ENCODE measurements at regions not wholly inside any gene's neighbourhood (a gene's known extent, or its start where the extent isn't known, plus 50 kb on each side); places are given as distances from the start of the nearest gene placed in this dataset.

DNA sequence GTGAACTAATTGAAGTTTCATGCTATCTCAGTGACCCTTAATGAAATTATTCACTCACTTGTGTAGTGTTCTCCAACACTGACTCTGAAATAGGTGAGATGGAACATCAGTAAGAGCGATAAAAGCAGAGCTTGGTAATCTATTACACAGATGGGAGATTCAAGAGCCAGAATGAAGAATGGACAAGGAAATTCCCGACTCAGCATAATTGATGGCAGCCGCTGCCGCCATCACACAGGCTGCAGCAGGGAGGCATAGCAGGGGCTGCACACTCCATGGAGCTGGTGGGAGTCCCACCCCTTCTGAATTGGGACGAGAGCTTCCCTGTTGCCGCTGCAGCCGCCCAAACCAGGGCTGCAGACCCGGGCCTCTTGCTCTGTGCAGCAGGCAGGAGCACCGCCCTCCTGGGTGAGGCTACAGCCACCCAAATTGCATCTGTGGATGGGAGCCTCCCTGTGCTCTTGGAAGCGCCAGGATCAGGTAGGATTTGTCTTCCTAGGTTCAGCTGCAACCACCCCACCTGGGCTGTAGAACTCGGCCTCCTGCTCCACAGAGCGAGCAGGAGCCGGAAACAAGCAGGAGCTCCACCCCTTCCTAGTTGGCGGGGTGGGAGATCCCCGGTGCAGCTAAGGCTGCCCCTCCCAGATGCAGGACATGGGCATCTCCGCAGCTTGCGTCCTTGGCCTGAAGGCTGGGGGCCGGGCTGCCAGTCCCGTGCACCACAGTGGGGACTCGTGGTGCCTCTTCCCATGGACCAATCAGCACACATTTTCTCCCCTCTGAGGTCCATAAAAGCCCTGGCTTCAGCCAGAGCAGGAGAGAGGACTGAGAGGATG is 535.1 kb upstream of the LUZP2 start:
- Histone ChIP-seq H3K4me3 (ENCODE audit: low read length in 2 of 2) (no peak overlapping the region), H3K27me3 (ENCODE audit: control insufficient read depth in 1 of 2, insufficient read depth in 2 of 2, low read length in 2 of 2) (no peaks in the 10 kb centered on the region), H3K4me1 (ENCODE audit: control insufficient read depth, insufficient read depth, low read length) (no peaks in the 10 kb centered on the region), H3K9me3 (ENCODE audit: control insufficient read depth in 2 of 2, low read length in 2 of 2) (no peaks in the 10 kb centered on the region), H3K9ac (ENCODE audit: low read length in 2 of 2) (no peak overlapping the region), H3K27ac (ENCODE audit: low read length) (no peak overlapping the region), H3K36me3 (ENCODE audit: control insufficient read depth in 2 of 2, insufficient read depth in 2 of 2, low read length in 2 of 2) (no peaks in the 10 kb centered on the region)

DNA sequence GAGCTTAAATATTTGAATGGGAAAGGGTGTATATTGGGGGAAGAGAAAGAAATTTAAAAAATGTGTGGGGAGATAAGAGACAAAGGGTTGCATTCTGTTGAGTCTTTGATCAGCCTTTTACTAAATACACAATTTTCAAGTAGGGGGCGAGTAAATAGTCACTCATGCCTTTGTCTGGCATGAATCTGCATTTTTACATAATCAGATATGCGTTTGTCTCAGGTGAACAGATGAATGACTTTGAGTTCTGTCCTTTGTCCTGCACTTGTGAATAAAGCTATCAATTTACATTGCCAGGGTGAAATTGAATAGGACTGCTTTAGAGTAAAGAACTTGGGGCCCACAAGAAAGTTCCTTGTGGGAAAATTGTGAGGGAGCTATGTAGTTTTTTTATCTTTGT is 523.6 kb upstream of the LUZP2 start:
- Histone ChIP-seq H3K27me3 (ENCODE audit: control insufficient read depth in 1 of 2, insufficient read depth in 2 of 2, low read length in 2 of 2) (no peaks in the 10 kb centered on the region), H3K9ac (ENCODE audit: low read length in 2 of 2) (no peak overlapping the region), H3K4me1 (ENCODE audit: control insufficient read depth, insufficient read depth, low read length) (no peaks in the 10 kb centered on the region), H3K4me3 (ENCODE audit: low read length in 2 of 2) (no peak overlapping the region), H3K27ac (ENCODE audit: low read length) (no peak overlapping the region), H3K9me3 (ENCODE audit: control insufficient read depth in 2 of 2, low read length in 2 of 2) (no peaks in the 10 kb centered on the region), H3K36me3 (ENCODE audit: control insufficient read depth in 2 of 2, insufficient read depth in 2 of 2, low read length in 2 of 2) (no peaks in the 10 kb centered on the region)

DNA sequence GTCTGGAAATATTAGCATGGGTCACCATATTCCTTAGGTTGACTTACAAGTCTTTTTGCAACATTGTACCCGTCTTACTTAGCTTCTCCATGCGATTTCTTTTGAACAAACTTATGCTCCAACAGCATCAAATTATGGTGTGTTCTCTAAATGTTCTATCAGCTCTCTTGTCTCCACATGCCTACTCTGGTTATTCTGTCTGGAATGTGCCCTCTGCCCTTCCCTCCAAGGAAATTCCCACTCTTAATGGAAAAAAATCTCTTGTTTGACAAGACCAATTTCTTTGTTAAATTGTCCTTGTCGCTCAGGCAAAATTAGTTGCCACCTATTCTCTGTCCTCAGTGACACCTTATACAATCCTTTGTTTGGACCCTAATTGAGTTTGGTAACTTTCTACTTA is 522.8 kb upstream of the LUZP2 start:
- Histone ChIP-seq H3K27me3 (ENCODE audit: control insufficient read depth in 1 of 2, insufficient read depth in 2 of 2, low read length in 2 of 2) (no peaks in the 10 kb centered on the region), H3K9me3 (ENCODE audit: control insufficient read depth in 2 of 2, low read length in 2 of 2) (no peaks in the 10 kb centered on the region), H3K36me3 (ENCODE audit: control insufficient read depth in 2 of 2, insufficient read depth in 2 of 2, low read length in 2 of 2) (no peaks in the 10 kb centered on the region), H3K9ac (ENCODE audit: low read length in 2 of 2) (no peak overlapping the region), H3K4me3 (ENCODE audit: low read length in 2 of 2) (no peak overlapping the region), H3K27ac (ENCODE audit: low read length) (no peak overlapping the region), H3K4me1 (ENCODE audit: control insufficient read depth, insufficient read depth, low read length) (no peaks in the 10 kb centered on the region)

DNA sequence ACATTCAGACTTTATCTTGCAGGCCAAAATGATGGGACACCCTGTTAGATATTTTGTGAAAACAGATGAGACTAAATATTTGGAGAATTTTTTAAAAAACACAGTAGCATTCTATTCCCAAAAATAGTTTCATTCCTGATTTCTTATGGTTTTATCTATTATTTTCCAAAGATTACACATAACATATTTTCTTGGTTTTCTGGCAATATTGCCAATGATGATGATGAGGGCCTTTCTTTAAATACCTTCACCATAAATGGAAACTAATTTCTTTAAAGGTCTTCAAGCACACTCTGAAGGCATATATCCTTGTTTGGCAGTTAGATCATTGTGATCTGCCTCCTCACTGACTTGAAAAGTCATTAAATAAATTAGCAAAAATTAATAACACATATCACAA is 522.3 kb upstream of the LUZP2 start:
- no peak overlapping the region for H3K4me3 ChIP-seq (ENCODE audit: low read length in 2 of 2)
- no peak overlapping the region for H3K27ac ChIP-seq (ENCODE audit: low read length)
- H3K9me3 ChIP-seq (ENCODE audit: control insufficient read depth in 2 of 2, low read length in 2 of 2), result no peaks in the 10 kb centered on the region
- H3K9ac ChIP-seq (ENCODE audit: low read length in 2 of 2), result no peak overlapping the region
- no peaks in the 10 kb centered on the region for H3K27me3 ChIP-seq (ENCODE audit: control insufficient read depth in 1 of 2, insufficient read depth in 2 of 2, low read length in 2 of 2)
- H3K4me1 ChIP-seq (ENCODE audit: control insufficient read depth, insufficient read depth, low read length), result no peaks in the 10 kb centered on the region
- H3K36me3 ChIP-seq (ENCODE audit: control insufficient read depth in 2 of 2, insufficient read depth in 2 of 2, low read length in 2 of 2), result no peaks in the 10 kb centered on the region

DNA sequence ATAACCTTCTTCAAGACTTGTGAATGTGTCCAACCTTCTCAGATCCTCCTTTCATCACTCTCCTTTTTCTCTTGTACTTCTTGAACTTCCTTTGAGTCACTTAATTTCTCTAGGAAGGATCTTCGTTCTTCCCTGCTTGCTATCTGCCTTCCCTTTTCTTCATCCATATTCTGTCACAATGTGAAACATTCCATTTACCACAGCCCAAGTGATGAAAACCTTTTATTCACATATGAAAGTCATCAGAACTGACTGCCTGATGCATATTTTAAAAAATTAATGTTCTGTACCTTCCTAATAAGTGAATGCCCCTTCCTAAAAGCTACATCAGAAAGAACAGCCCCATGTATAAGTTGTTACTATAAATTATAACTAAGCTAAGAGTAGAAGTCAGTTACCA is 520.4 kb upstream of the LUZP2 start:
- H3K9me3 ChIP-seq (ENCODE audit: control insufficient read depth in 2 of 2, low read length in 2 of 2), result no peaks in the 10 kb centered on the region
- H3K36me3 ChIP-seq (ENCODE audit: control insufficient read depth in 2 of 2, insufficient read depth in 2 of 2, low read length in 2 of 2), result no peaks in the 10 kb centered on the region
- H3K27ac ChIP-seq (ENCODE audit: low read length), result no peak overlapping the region
- no peaks in the 10 kb centered on the region for H3K4me1 ChIP-seq (ENCODE audit: control insufficient read depth, insufficient read depth, low read length)
- H3K27me3 ChIP-seq (ENCODE audit: control insufficient read depth in 1 of 2, insufficient read depth in 2 of 2, low read length in 2 of 2), result no peaks in the 10 kb centered on the region
- H3K9ac ChIP-seq (ENCODE audit: low read length in 2 of 2), result no peak overlapping the region
- no peak overlapping the region for H3K4me3 ChIP-seq (ENCODE audit: low read length in 2 of 2)

DNA sequence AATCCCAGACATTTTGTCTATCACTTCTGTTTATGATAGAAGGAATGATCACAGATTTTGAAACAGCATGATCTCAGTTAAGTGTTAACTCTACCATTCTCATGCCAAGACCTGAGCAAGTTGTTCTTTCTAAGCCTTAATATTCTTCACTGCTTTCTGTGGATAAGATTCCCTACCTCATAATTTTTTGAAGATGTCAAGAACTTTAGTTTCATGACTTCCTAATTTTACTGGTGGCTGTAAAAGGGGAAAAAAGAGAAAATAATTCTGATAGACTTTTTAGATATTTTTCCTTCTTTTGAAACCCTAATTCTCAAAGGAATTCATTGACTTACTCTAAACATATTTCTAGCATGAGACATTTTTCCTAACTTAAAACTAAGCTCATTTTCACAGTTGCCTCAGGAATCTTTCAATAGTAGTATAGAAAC is 520.0 kb upstream of the LUZP2 start:
- Histone ChIP-seq H3K9me3 (ENCODE audit: control insufficient read depth in 2 of 2, low read length in 2 of 2) (no peaks in the 10 kb centered on the region), H3K27me3 (ENCODE audit: control insufficient read depth in 1 of 2, insufficient read depth in 2 of 2, low read length in 2 of 2) (no peaks in the 10 kb centered on the region), H3K9ac (ENCODE audit: low read length in 2 of 2) (no peak overlapping the region), H3K4me1 (ENCODE audit: control insufficient read depth, insufficient read depth, low read length) (no peaks in the 10 kb centered on the region), H3K27ac (ENCODE audit: low read length) (no peak overlapping the region), H3K4me3 (ENCODE audit: low read length in 2 of 2) (no peak overlapping the region), H3K36me3 (ENCODE audit: control insufficient read depth in 2 of 2, insufficient read depth in 2 of 2, low read length in 2 of 2) (no peaks in the 10 kb centered on the region)

DNA sequence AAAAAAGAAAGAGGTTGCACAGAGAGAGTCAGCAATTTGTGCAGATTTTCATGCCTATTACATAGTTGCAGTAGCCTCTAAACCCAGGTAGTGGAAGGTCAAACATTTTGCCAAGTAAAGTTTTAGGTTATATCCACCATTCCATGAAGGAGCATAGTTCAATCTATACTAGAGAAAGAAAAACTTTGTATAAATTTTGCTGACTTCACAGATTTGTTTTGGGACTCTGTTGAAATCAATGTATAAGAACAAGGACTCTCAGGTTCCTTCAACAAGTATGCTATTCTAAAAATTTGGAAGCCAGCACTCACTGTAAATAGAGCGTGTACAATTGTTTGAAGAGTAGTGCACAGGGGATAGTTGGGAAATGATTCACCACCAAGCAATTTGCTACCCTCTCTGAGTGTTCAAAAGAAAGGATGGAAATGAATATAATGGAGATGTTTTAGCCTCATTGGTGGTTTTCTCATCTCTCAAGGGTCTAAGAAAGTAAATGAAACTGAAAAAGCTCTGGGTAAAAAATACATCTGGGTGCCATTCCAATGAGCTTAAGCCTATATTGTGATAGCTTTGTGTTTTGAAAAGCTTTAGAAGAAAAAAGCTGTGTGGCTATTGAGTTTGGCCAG is 508.4 kb upstream of the LUZP2 start:
- no peaks in the 10 kb centered on the region for H3K36me3 ChIP-seq (ENCODE audit: control insufficient read depth in 2 of 2, insufficient read depth in 2 of 2, low read length in 2 of 2)
- no peak overlapping the region for H3K9ac ChIP-seq (ENCODE audit: low read length in 2 of 2)
- no peak overlapping the region for H3K4me3 ChIP-seq (ENCODE audit: low read length in 2 of 2)
- H3K4me1 ChIP-seq (ENCODE audit: control insufficient read depth, insufficient read depth, low read length), result no peaks in the 10 kb centered on the region
- no peaks in the 10 kb centered on the region for H3K9me3 ChIP-seq (ENCODE audit: control insufficient read depth in 2 of 2, low read length in 2 of 2)
- H3K27ac ChIP-seq (ENCODE audit: low read length), result no peak overlapping the region
- H3K27me3 ChIP-seq (ENCODE audit: control insufficient read depth in 1 of 2, insufficient read depth in 2 of 2, low read length in 2 of 2), result no peaks in the 10 kb centered on the region

DNA sequence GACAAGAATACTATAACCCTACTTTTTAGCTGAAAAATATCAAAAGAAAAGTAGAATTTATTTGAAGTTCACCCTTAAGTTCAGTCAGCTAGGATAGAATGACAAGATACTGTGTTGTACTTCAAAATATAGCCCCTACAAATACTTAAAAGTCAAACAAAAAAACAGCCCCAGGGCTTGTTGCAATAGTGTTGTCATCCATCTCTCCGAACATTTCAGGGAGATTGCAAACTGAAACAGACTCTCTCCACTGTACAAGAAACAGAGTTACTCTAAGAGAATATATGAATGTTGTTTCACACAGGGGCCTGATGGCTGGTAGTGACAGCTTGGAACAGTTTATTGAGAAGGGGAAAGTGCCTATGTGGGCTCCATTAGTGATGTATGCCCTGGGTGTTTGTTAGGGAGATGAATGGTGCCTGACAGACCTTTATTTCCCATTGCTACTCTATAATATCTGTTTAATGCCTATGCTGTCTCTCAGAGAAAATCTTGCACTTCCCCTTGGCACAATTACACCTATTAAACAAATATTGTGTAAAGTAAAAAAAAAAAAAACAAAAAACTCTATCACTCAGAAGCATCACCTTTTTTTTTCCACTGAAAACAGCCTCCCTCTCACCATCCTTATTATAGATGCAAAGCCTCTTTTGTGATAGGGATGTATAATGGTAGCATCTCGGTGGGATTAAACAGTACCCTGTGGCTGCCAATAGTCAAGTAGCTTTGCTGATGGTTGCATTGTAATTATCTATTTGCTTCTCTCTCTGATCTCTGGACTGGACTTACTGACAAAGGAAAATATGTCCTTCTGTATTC is 506.3 kb upstream of the LUZP2 start:
- H3K9me3 ChIP-seq (ENCODE audit: control insufficient read depth in 2 of 2, low read length in 2 of 2), result no peaks in the 10 kb centered on the region
- H3K27me3 ChIP-seq (ENCODE audit: control insufficient read depth in 1 of 2, insufficient read depth in 2 of 2, low read length in 2 of 2), result no peaks in the 10 kb centered on the region
- H3K27ac ChIP-seq (ENCODE audit: low read length), result no peak overlapping the region
- no peak overlapping the region for H3K4me3 ChIP-seq (ENCODE audit: low read length in 2 of 2)
- no peaks in the 10 kb centered on the region for H3K36me3 ChIP-seq (ENCODE audit: control insufficient read depth in 2 of 2, insufficient read depth in 2 of 2, low read length in 2 of 2)
- no peaks in the 10 kb centered on the region for H3K4me1 ChIP-seq (ENCODE audit: control insufficient read depth, insufficient read depth, low read length)
- H3K9ac ChIP-seq (ENCODE audit: low read length in 2 of 2), result no peak overlapping the region

DNA sequence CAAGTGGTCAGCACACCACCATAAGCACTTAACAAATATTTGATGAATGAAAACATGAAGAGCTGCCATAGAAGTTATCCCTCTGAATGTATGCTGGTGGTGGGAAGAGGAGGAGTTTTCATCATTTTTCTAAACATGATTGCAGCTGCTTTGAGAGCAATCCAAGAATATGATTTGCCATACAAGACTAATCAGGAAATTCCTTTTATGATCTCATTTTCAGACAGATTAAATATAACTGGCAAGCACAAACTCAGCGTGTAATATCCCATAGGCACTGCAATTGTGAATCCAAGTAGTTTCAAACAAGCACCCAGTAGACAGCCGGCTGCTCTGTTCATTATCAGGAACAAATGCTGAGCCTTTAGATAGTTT is 505.7 kb upstream of the LUZP2 start:
- no peaks in the 10 kb centered on the region for H3K9me3 ChIP-seq (ENCODE audit: control insufficient read depth in 2 of 2, low read length in 2 of 2)
- no peaks in the 10 kb centered on the region for H3K4me1 ChIP-seq (ENCODE audit: control insufficient read depth, insufficient read depth, low read length)
- H3K9ac ChIP-seq (ENCODE audit: low read length in 2 of 2), result no peak overlapping the region
- no peak overlapping the region for H3K4me3 ChIP-seq (ENCODE audit: low read length in 2 of 2)
- no peaks in the 10 kb centered on the region for H3K36me3 ChIP-seq (ENCODE audit: control insufficient read depth in 2 of 2, insufficient read depth in 2 of 2, low read length in 2 of 2)
- H3K27me3 ChIP-seq (ENCODE audit: control insufficient read depth in 1 of 2, insufficient read depth in 2 of 2, low read length in 2 of 2), result no peaks in the 10 kb centered on the region
- H3K27ac ChIP-seq (ENCODE audit: low read length), result no peak overlapping the region

DNA sequence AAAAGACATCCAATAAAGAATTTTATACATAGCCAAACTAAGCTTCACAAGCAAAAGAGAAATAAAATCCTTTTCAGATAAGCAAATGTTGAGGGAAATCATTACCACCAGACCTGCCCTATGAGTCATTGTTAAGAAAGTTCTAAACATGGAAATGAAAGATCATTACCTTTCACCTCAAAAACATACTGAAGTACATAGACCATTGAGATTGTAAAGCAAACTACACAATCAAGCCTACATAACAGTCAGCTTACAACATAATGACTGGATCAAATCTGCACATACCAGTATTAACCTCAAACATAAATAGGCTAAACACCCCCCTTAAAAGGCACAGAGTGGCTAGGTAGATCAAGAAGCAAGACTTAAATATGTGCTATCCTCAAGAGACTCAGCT is 501.0 kb upstream of the LUZP2 start:
- Histone ChIP-seq H3K9me3 (ENCODE audit: control insufficient read depth in 2 of 2, low read length in 2 of 2) (no peaks in the 10 kb centered on the region), H3K4me1 (ENCODE audit: control insufficient read depth, insufficient read depth, low read length) (no peaks in the 10 kb centered on the region), H3K4me3 (ENCODE audit: low read length in 2 of 2) (no peak overlapping the region), H3K27me3 (ENCODE audit: control insufficient read depth in 1 of 2, insufficient read depth in 2 of 2, low read length in 2 of 2) (no peaks in the 10 kb centered on the region), H3K9ac (ENCODE audit: low read length in 2 of 2) (no peak overlapping the region), H3K27ac (ENCODE audit: low read length) (no peak overlapping the region), H3K36me3 (ENCODE audit: control insufficient read depth in 2 of 2, insufficient read depth in 2 of 2, low read length in 2 of 2) (no peaks in the 10 kb centered on the region)

All from stomach smooth muscle (tissue), 2 donors.